Brain microvascular endothelial cell (primary cell): ENCODE measurements at regions not wholly inside any gene's neighbourhood (a gene's known extent, or its start where the extent isn't known, plus 50 kb on each side); places are given as distances from the start of the nearest gene placed in this dataset.

Experiments
- DNase-seq: peaks from one replicate; pipeline ENCODE4 v3.0.0-alpha.2; 2020
- H3K27ac ChIP-seq: fragments of 250-450 bp; sonication (Bioruptor Pico); 2 replicates; pipeline ENCODE4 v1.5.1; 2020; ENCODE audit warnings: mild to moderate bottlenecking, moderate library complexity
- H3K27me3 ChIP-seq: fragments of 250-450 bp; sonication (Bioruptor Pico); replicated peaks from 2 replicates; pipeline ENCODE4 v1.5.1; 2020; ENCODE audit warnings: mild to moderate bottlenecking
- H3K36me3 ChIP-seq: fragments of 250-450 bp; sonication (Bioruptor Pico); replicated peaks from 2 replicates; pipeline ENCODE4 v1.5.1; 2020; ENCODE audit warnings: mild to moderate bottlenecking
- H3K4me3 ChIP-seq: 2 replicates; pipeline ENCODE4 v1.5.1; 2011; ENCODE audit warnings: low read depth, mild to moderate bottlenecking, control low read depth, low read length, moderate library complexity
- in situ Hi-C: cut with HindIII; loops from 2 replicates; pipeline ENCODE4 v1.10.0; 2017; ENCODE audit warnings: low sequenced_read_pairs, low pct_ligation_motif_present
- TF ChIP-seq, protein P1 (sequence below): IDR thresholded peaks from 2 replicates; pipeline ENCODE4 v1.5.1; 2011; ENCODE audit warnings: low read depth, mild to moderate bottlenecking, moderate library complexity, low read length, control low read depth, inconsistent platforms; ENCODE audit errors: missing control alignments

DNA sequence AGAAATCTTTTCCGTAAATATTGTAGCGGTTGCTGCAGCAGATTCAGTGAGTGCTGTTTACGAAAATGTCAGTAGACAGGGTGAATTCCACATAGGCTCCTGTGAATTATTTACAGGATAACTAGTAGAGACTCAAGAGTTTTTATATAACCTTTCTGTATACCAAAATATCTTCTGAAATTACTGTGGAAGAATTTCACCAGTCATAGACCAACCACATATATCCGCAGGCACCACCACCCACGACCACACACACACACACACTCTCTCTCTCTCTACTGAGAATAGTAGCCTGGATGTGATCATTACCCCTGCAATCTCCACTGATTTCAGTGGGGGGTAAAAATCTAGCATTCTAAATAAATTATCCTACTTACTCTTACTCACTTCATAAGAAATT, 341.8 kb downstream of the RBM43 start:
- Histone ChIP-seq H3K27me3 (no peaks in the 10 kb centered on the region), H3K4me3 (no peak overlapping the region), H3K36me3 (no peaks in the 10 kb centered on the region), H3K27ac (no peak overlapping the region)
- in situ Hi-C loops: no loop called here
- TF ChIP-seq, protein P1, sequence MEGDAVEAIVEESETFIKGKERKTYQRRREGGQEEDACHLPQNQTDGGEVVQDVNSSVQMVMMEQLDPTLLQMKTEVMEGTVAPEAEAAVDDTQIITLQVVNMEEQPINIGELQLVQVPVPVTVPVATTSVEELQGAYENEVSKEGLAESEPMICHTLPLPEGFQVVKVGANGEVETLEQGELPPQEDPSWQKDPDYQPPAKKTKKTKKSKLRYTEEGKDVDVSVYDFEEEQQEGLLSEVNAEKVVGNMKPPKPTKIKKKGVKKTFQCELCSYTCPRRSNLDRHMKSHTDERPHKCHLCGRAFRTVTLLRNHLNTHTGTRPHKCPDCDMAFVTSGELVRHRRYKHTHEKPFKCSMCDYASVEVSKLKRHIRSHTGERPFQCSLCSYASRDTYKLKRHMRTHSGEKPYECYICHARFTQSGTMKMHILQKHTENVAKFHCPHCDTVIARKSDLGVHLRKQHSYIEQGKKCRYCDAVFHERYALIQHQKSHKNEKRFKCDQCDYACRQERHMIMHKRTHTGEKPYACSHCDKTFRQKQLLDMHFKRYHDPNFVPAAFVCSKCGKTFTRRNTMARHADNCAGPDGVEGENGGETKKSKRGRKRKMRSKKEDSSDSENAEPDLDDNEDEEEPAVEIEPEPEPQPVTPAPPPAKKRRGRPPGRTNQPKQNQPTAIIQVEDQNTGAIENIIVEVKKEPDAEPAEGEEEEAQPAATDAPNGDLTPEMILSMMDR: no peak
- peak; percentile 20 for DNase-seq

DNA sequence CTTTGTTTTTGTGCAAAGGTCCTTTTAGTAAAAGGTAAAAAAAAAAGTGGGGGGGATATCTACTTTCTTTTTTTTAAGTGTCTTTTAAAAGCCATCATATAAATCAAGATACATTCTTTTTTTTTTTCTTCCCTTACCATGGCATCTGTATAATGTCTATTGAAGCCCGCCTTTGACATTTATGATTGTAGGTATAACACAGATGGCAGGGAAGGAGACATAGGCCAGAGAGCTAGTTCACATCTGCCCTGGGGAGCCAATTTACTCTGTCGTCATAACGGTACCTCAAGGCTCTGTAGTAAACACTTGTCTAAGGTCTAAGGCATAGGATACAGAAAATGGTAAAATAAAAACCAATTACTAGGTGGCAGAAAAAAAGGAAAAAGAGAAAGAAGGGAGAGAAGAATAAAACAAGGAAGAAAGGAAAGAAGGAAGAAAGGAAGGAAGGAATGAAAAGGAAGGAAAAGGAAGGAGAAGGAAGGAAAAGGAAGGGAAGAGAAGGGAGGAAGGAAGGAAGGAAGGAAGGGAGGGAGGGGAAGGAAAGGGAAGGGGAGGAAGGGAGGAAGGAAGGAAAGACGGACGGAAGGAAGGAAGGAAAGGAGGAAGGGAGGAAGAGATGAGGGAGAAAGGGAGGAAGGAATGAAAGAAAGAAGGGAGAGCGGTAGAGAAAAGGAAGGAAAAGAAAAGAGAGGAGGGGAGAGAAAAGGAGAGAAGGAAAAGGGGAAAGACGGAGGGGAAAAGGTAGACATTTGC, 343.5 kb downstream of the RBM43 start:
- H3K27me3 ChIP-seq: no peaks in the 10 kb centered on the region
- TF ChIP-seq, protein P1: no peak
- no peak overlapping the region for H3K27ac ChIP-seq
- H3K4me3 ChIP-seq: no peak overlapping the region
- in situ Hi-C loops: no loop called here
- H3K36me3 ChIP-seq: no peaks in the 10 kb centered on the region
- DNase-seq: no peak

DNA sequence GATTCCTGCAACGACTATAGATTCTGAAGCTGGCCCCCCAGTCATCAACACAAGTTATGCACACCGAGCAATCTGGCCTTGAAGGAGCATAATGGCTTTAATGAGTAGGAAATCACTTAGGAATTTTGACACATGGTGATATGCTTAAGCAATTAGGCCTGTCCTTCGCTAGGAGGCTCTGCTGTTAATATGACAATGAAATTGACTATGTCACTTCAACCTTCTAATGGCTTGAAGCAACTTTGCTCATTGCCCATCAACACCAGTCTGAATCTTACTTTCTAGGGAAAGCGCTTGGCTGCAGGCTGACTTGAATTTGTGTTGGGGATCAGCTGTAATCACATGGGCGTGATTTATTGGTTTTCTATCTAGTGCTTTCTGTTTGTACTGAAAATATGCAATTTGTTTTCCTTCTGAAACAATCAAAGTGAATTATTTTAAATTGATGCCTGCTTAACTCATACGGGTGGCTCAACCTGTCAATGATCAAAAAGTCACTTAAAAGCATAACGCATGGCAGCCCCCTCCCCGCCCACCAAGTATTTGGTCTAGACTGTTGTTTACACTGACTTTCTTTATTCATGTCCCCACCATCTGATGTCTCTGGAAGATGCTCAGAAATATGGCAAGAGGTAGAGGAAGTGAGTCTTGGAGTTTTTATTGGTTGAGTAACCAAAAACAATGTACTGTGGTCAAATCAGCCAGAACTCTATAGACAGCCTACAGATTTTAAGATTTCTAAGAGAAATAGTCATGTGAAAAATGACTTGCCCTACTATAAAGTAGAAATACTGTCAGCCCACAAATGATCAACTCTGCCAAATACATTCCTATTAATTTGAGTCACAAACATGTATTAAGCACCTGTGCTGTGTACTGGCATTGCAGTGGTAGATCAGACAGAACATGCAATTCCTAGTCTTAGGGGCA, 344.9 kb downstream of the RBM43 start:
- TF ChIP-seq, protein P1: no peak
- Histone ChIP-seq H3K4me3 (no peak overlapping the region), H3K27me3 (no peaks in the 10 kb centered on the region), H3K27ac (no peak overlapping the region), H3K36me3 (no peaks in the 10 kb centered on the region)
- in situ Hi-C loops: no loop called here
- no peak for DNase-seq

DNA sequence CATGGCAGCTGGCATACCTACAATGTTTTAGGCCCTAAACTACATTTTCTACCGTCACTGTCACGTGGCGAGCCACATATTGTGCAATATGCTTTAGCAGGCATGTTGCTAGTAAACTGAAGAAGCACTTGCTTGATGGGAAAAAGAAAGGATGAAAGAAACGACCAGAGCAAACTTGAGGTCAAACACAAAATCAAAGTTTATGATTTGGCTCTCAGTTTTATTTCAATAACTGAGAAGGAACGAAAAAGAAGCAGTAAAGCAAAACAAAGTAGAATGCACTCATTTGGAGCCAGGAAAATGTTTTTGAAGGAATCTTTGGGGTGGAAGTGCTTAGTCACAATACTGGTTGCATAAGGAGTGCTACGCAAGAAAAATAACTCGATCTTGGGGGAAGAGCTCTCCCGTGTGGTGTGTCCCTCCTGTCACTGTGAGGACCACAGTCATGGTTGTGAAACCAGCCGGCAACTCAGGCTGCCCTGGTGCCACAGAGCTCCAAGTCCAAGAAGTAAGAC, 349.8 kb downstream of the RBM43 start:
- DNase-seq: peak; percentile 95
- peak overlapping the region; percentile 66 for H3K27ac ChIP-seq
- H3K36me3 ChIP-seq: no peaks in the 10 kb centered on the region
- in situ Hi-C loops: no loop called here
- H3K27me3 ChIP-seq: no peaks in the 10 kb centered on the region
- TF ChIP-seq, protein P1: peak; percentile 53
- H3K4me3 ChIP-seq: no peak overlapping the region

DNA sequence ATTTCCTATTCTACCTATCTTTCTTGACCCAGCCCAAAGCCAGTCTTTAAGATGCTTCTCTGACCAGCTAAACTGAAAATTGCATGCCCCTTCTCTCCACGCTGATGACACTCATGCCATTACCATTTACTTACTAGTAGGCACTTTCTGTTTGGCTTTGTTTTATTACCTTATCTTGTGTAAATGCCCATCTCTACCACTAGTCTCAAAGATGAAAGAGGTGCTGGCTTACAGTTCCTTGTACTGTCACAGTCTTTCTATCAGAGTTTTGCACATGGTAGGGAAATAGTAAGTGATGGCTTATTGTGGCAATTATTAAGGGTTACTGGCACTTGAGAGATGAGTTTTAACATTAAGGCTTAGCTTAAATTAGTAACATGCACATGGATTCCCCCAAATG, 352.1 kb downstream of the RBM43 start:
- no peak for DNase-seq
- TF ChIP-seq, protein P1: no peak
- Histone ChIP-seq H3K27ac (no peak overlapping the region), H3K4me3 (no peak overlapping the region), H3K27me3 (no peaks in the 10 kb centered on the region), H3K36me3 (no peaks in the 10 kb centered on the region)
- in situ Hi-C loops: no loop called here
